K562 (cell line): ENCODE measurements at regions not wholly inside any gene's neighbourhood (a gene's known extent, or its start where the extent isn't known, plus 50 kb on each side); places are given as distances from the start of the nearest gene placed in this dataset.
A peak's percentile ranks its signal among the peaks of the same experiment; 100 is the strongest.

Source experiments
- ARID4B ChIP-seq: sonication (generic); formaldehyde crosslinking; IDR thresholded peaks from 2 replicates; pipeline ENCODE4 v1.8.0; 2022; ENCODE audit warnings: mild to moderate bottlenecking, missing genetic modification reagents
- ASH1L ChIP-seq: fragments of 450-650 bp; IDR thresholded peaks from 2 replicates; pipeline ENCODE4 v1.6.1; 2018; ENCODE audit warnings: borderline replicate concordance, mild to moderate bottlenecking, low read depth; ENCODE audit not compliant: partially characterized antibody
- BDP1 ChIP-seq: IDR thresholded peaks from 3 replicates; pipeline ENCODE4 v1.6.1; 2011; ENCODE audit not compliant: insufficient read length, insufficient read depth
- BRF2 ChIP-seq: IDR thresholded peaks from 3 replicates; pipeline ENCODE4 v1.6.1; 2011; ENCODE audit warnings: borderline replicate concordance, mild to moderate bottlenecking; ENCODE audit not compliant: insufficient read length, insufficient read depth
- CBX2 ChIP-seq: fragments of 200-600 bp; sonication (generic); IDR thresholded peaks from one replicate; pipeline ENCODE4 v1.6.1; 2012; ENCODE audit warnings: mild to moderate bottlenecking, low read length, inconsistent platforms; ENCODE audit not compliant: insufficient read depth, poor library complexity, severe bottlenecking
- CHD4 ChIP-seq: fragments of 200-600 bp; sonication (generic); IDR thresholded peaks from 3 replicates; pipeline ENCODE4 v1.6.1; 2012; ENCODE audit warnings: low read depth, mild to moderate bottlenecking, mixed read lengths, low read length, inconsistent platforms; ENCODE audit not compliant: insufficient read depth, insufficient replicate concordance, poor library complexity, severe bottlenecking
- CREBBP ChIP-seq: IDR thresholded peaks from one replicate; pipeline ENCODE4 v1.6.1; 2012; ENCODE audit warnings: low read depth, mild to moderate bottlenecking, control low read depth, inconsistent platforms, low read length
- DIDO1 ChIP-seq: fragments of 450-650 bp; IDR thresholded peaks from 2 replicates; pipeline ENCODE4 v1.6.1; 2016; ENCODE audit warnings: low read depth, missing biosample characterization, missing genetic modification characterization
- IFI16 ChIP-seq: fragments of 250-450 bp; sonication (Bioruptor Pico); IDR thresholded peaks from 2 replicates; pipeline ENCODE4 v2.1.2; 2022; ENCODE audit warnings: mild to moderate bottlenecking, inconsistent platforms
- KLF16 ChIP-seq: IDR thresholded peaks from 2 replicates; pipeline ENCODE4 v1.6.1; 2016; ENCODE audit warnings: antibody characterized with exemption
- MED1 ChIP-seq: sonication (generic); formaldehyde crosslinking; IDR thresholded peaks from 2 replicates; pipeline ENCODE4 v1.8.1; 2023; ENCODE audit warnings: missing genetic modification reagents, borderline replicate concordance
- NFIX ChIP-seq: fragments of 250-450 bp; sonication (Bioruptor Pico); IDR thresholded peaks from 2 replicates; pipeline ENCODE4 v1.4.0; 2020; ENCODE audit warnings: low read depth, mild to moderate bottlenecking, moderate library complexity
- POLR2AphosphoS5 ChIP-seq: IDR thresholded peaks from 2 replicates; pipeline ENCODE4 v1.6.1; 2011; ENCODE audit warnings: mild to moderate bottlenecking, low read depth, low read length, moderate library complexity; ENCODE audit not compliant: control insufficient read depth, insufficient read depth
- PTBP1 ChIP-seq: fragments of 200-400 bp; formaldehyde crosslinking; IDR thresholded peaks from 2 replicates; pipeline ENCODE4 v1.6.1; 2017; ENCODE audit warnings: low read depth, low read length
- SRSF3 ChIP-seq: fragments of 200-400 bp; formaldehyde crosslinking; IDR thresholded peaks from 2 replicates; pipeline ENCODE4 v1.6.1; 2016; ENCODE audit warnings: mild to moderate bottlenecking, low read length, moderate library complexity; ENCODE audit not compliant: insufficient read depth
- TARDBP ChIP-seq: fragments of 450-650 bp; IDR thresholded peaks from 2 replicates; pipeline ENCODE4 v1.6.1; 2016
- ZNF121 ChIP-seq: sonication (generic); formaldehyde crosslinking; conservative IDR thresholded peaks from 2 replicates; pipeline ENCODE4 v1.8.0; 2022; ENCODE audit warnings: missing genetic modification reagents
- ZNF140 ChIP-seq: fragments of 250-450 bp; sonication (Bioruptor Pico); IDR thresholded peaks from 2 replicates; pipeline ENCODE4 v1.8.0; 2021; ENCODE audit warnings: moderate library complexity, mild to moderate bottlenecking, inconsistent platforms
- ZNF212 ChIP-seq: fragments of 450-650 bp; formaldehyde crosslinking; IDR thresholded peaks from 2 replicates; pipeline ENCODE4 v1.4.0; 2020; ENCODE audit warnings: mild to moderate bottlenecking
- ZNF274 ChIP-seq: IDR thresholded peaks from 2 replicates; pipeline ENCODE4 v1.6.1; 2011; ENCODE audit warnings: low read depth, mild to moderate bottlenecking, low read length, moderate library complexity, borderline replicate concordance
- TF ChIP-seq, protein P1 (sequence below): IDR thresholded peaks from 2 replicates; pipeline ENCODE4 v1.6.1; 2011; ENCODE audit not compliant: insufficient read length; ENCODE audit errors: extremely low read depth

- TF ChIP-seq BRF2 (no peak), MED1 (no peak), ZNF140 (no peak), PTBP1 (no peak), TARDBP (no peak), ZNF212 (no peak), POLR2AphosphoS5 (no peak), CHD4 (no peak), DIDO1 (tag) (no peak), SRSF3 (no peak), CREBBP (no peak), NFIX (no peak), ARID4B (CRISPR knock-in tag) (no peak), IFI16 (CRISPR knock-in tag) (no peak), BDP1 (no peak), ZNF274 (0 out of 2 replicates have a peak, but pooled peaks have one; percentile 18), ASH1L (no peak), CBX2 (no peak), ZNF121 (CRISPR knock-in tag) (no peak), KLF16 (peak; percentile 44; the same call in 1 of the 2 replicates)
- TF ChIP-seq, protein P1, sequence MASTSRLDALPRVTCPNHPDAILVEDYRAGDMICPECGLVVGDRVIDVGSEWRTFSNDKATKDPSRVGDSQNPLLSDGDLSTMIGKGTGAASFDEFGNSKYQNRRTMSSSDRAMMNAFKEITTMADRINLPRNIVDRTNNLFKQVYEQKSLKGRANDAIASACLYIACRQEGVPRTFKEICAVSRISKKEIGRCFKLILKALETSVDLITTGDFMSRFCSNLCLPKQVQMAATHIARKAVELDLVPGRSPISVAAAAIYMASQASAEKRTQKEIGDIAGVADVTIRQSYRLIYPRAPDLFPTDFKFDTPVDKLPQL: no peak
Measured at GRCh38 chr2:204434660-204435462, 110.4 kb upstream of the PARD3B start (continued).
